Esophagus squamous epithelium (tissue), 5 donors: ENCODE measurements at regions not wholly inside any gene's neighbourhood (a gene's known extent, or its start where the extent isn't known, plus 50 kb on each side); places are given as distances from the start of the nearest gene placed in this dataset.
"Not testable (repeated sequence)": the region's sequence is repeated elsewhere in the genome, so short reads cannot be mapped to it uniquely, and the experiment has no call there.

ENCODE experiments used
- DNase-seq: peaks from one replicate; lab custom pipeline; 2025; lab: John Stamatoyannopoulos, UW
- H3K27ac ChIP-seq, 4 donors: fragments of 200-600 bp; sonication (generic); one replicate each; pipeline ENCODE4 v1.5.1; 2016 to 2019; ENCODE audit warnings: mild to moderate bottlenecking in 1 of 4
- H3K27me3 ChIP-seq, 4 donors: fragments of 200-600 bp; sonication (generic); 1 replicate in 3 of 4; 2 replicates in 1 of 4; pipeline versions ENCODE4 v1.5.1 to v1.6.0; 2017 to 2021; ENCODE audit warnings: antibody characterized with exemption in 1 of 4
- H3K36me3 ChIP-seq, 3 donors: fragments of 200-600 bp; sonication (generic); one replicate each; pipeline ENCODE4 v1.5.1; 2016 to 2019
- H3K4me1 ChIP-seq, 3 donors: fragments of 200-600 bp; sonication (generic); one replicate each; pipeline ENCODE4 v1.5.1; 2017 to 2019
- H3K4me3 ChIP-seq, 4 donors: fragments of 200-600 bp; sonication (generic); 1 replicate in 3 of 4; 2 replicates in 1 of 4; pipeline ENCODE4 v1.5.1; 2016 to 2019; ENCODE audit warnings: mild to moderate bottlenecking in 2 of 4, moderate library complexity in 1 of 4
- H3K9me3 ChIP-seq, 3 donors: fragments of 200-600 bp; sonication (generic); one replicate each; pipeline ENCODE4 v1.5.1; 2016 to 2019
- POLR2A ChIP-seq, 4 donors: fragments of 450-650 bp; IDR thresholded peaks; one replicate each; pipeline ENCODE4 v1.6.1; 2017; ENCODE audit warnings: antibody characterized with exemption in 4 of 4, mild to moderate bottlenecking in 4 of 4, moderate library complexity in 3 of 4
- WGBS, 2 donors: methylation state at CpG; one replicate each; pipeline ENCODE4 v1.1.5; 2018; 5-methylcytosine and 5-hydroxymethylcytosine counted together
- intact Hi-C: fragments of 100-400 bp; cut with DNase I; formaldehyde crosslinking; loops from one replicate; pipeline ENCODE4 v1.15.0; 2022
- TF ChIP-seq, protein P1 (sequence below), 6 experiments: fragments of 450-650 bp in 4 of 6; fragments of 200-600 bp in 2 of 6; sonication (generic) in 2 of 6; IDR thresholded peaks; one replicate each; pipeline ENCODE4 v1.5.1; 2016 to 2019; ENCODE audit warnings: antibody characterized with exemption in 6 of 6, mild to moderate bottlenecking in 4 of 6, moderate library complexity in 4 of 6
- donor health status: DM: yes; HTN: yes; CAD: no.

DNA sequence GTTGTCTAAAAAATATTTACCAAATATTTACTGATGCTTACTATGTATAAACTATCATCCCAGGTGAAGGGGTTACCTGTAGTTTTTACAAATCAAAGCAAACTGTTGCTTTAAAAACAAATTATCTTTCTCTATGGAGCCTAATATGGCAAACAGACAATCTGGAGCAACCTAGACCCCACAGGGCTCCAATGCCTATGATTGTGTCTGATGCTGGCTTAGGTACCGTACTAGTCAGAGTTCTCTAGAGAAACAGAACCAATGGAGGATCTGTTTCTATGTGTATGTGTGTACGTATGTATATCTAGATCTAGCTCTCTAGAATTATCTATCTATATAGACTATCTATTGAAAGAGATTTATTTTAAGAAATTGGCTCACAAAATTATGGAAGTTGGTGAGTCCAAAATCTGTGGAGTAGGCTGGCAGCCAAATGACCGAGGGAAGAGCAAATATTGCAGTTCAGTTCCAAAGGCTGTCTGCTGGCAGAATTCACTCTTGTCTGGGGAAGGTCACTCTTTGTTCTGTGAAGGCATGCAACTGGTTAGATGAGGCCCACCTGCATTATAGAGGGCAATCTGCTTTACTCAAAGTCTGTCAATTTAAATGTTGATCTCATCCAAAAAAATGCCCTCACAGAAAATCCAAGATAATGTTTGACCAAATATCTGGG is 127.1 kb upstream of the ENPEP start:
- Histone ChIP-seq H3K4me3 (no peak overlapping the region), H3K9me3 (no peaks in the 10 kb centered on the region), H3K36me3 (no peaks in the 10 kb centered on the region), H3K4me1 (no peaks in the 10 kb centered on the region), H3K27me3 (no peaks in the 10 kb centered on the region), H3K27ac (no peak overlapping the region)
- DNase-seq: no peak
- TF ChIP-seq POLR2A (IDR thresholded peaks at IDR 0.05): no peak
- TF ChIP-seq, protein P1, sequence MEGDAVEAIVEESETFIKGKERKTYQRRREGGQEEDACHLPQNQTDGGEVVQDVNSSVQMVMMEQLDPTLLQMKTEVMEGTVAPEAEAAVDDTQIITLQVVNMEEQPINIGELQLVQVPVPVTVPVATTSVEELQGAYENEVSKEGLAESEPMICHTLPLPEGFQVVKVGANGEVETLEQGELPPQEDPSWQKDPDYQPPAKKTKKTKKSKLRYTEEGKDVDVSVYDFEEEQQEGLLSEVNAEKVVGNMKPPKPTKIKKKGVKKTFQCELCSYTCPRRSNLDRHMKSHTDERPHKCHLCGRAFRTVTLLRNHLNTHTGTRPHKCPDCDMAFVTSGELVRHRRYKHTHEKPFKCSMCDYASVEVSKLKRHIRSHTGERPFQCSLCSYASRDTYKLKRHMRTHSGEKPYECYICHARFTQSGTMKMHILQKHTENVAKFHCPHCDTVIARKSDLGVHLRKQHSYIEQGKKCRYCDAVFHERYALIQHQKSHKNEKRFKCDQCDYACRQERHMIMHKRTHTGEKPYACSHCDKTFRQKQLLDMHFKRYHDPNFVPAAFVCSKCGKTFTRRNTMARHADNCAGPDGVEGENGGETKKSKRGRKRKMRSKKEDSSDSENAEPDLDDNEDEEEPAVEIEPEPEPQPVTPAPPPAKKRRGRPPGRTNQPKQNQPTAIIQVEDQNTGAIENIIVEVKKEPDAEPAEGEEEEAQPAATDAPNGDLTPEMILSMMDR (IDR thresholded peaks at IDR 0.05): no peak
- intact Hi-C loops: no loop called here
- whole genome bisulfite sequencing, 2 donors: 60 to 73% methylated on average over 3 of the region's 3 CpGs

DNA sequence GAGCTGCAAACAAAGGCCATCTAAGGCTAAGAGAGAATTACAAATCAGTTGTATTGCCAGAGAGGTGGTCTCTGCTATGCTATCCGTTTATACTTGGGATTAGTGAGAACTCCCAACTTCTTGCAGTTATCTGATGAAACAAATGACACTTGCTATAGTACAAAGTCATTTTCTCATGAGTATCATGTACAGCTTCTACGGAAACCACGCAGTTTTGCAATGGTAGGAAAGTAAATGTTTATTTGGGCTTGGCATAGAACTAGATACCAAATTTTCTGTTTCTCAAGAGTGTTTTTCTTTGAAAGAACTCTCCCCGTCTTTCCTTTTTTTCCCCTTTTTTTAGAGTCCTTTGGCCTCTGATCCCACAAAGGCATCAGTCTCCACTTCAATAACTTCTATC is 128.2 kb upstream of the ENPEP start:
- no peak overlapping the region for H3K27ac ChIP-seq
- no peaks in the 10 kb centered on the region for H3K27me3 ChIP-seq
- H3K36me3 ChIP-seq: no peaks in the 10 kb centered on the region
- no peak for DNase-seq
- H3K4me1 ChIP-seq: no peaks in the 10 kb centered on the region
- no peaks in the 10 kb centered on the region for H3K9me3 ChIP-seq
- H3K4me3 ChIP-seq: no peak overlapping the region
- intact Hi-C loops: no loop called here
- no peak for TF ChIP-seq POLR2A (IDR thresholded peaks at IDR 0.05)
- TF ChIP-seq, protein P1 (IDR thresholded peaks at IDR 0.05): no peak
- WGBS, 2 donors: 49 to 63% methylated on average over 3 to 4 of the region's 4 CpGs

DNA sequence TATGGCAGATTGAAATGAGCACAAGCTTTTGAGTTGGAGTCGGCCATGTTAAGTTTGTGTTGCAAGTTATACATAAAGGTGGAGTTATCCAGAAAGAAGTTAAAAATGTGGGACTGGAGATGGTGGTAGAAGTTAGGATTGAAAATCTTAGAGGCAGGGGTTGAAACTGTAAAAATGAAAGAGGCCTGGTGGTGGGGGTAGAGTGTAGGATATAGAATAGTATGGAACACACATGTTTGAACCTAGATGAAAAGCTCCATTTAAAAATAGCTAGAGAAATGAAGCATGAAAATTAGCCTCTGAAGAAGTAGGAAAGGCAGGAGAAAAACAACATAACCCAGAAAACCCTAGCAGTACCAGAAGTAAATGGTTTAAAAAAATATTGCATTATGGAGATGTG is 131.8 kb upstream of the ENPEP start:
- H3K9me3 ChIP-seq: no peaks in the 10 kb centered on the region
- 80 to 100% methylated on average over 1 of the region's 1 CpG for WGBS, 2 donors
- TF ChIP-seq POLR2A (IDR thresholded peaks at IDR 0.05): no peak
- TF ChIP-seq, protein P1 (IDR thresholded peaks at IDR 0.05): peak in 1 of 6 experiments; percentile 24
- no peak overlapping the region for H3K4me3 ChIP-seq
- DNase-seq: no peak
- H3K36me3 ChIP-seq: no peaks in the 10 kb centered on the region
- no peaks in the 10 kb centered on the region for H3K27me3 ChIP-seq
- intact Hi-C loops: no loop called here
- no peak overlapping the region for H3K27ac ChIP-seq
- H3K4me1 ChIP-seq: no peaks in the 10 kb centered on the region

DNA sequence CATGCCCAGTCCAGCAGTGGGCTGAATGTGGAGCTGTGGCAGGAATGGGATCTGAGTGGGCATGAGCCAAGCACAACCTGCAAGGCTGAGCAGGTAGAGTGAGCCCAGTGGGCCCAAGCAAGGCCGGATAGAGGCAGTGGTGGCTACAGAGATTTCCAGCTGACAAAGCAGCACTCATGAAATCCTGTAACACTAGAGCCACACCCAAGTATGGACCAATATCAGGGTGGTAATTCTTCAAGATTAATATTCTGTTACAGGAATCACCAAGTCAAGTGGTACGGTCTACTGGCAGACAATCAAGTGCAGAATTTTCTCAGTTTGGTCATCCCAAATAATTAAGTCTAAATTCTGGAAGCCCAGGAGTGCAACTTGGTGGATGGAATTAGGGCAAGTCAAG is 132.4 kb upstream of the ENPEP start:
- 69 to 71% methylated on average over 2 of the region's 2 CpGs for WGBS, 2 donors
- TF ChIP-seq, protein P1 (IDR thresholded peaks at IDR 0.05): no peak
- TF ChIP-seq POLR2A (IDR thresholded peaks at IDR 0.05): no peak
- Histone ChIP-seq H3K27me3 (no peaks in the 10 kb centered on the region), H3K9me3 (no peaks in the 10 kb centered on the region), H3K4me1 (no peaks in the 10 kb centered on the region), H3K4me3 (no peak overlapping the region), H3K36me3 (no peaks in the 10 kb centered on the region), H3K27ac (no peak overlapping the region)
- intact Hi-C loops: no loop called here
- no peak for DNase-seq

DNA sequence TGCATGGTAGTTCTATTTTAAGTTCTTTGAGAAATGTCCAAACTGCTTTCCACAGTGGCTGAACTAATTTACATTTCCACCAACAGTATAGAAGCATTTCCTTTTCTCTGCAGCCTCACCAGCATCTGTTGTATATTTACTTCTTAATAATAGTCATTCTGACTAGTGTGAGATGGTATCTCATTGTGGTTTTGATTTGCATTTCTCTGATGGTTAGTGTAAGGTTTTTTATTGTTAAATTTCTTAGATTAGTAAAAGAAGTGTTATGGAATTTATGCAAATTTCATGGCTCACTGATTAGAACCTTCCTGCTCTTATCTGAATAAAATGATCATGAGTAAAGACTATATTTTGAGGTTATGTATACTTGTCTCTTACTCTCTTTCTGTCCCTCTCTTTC is 134.8 kb upstream of the ENPEP start:
- H3K4me1 ChIP-seq, H3K4me3 ChIP-seq, H3K36me3 ChIP-seq, H3K27ac ChIP-seq, H3K9me3 ChIP-seq, intact Hi-C loops, H3K27me3 ChIP-seq, DNase-seq: not testable (repeated sequence)

DNA sequence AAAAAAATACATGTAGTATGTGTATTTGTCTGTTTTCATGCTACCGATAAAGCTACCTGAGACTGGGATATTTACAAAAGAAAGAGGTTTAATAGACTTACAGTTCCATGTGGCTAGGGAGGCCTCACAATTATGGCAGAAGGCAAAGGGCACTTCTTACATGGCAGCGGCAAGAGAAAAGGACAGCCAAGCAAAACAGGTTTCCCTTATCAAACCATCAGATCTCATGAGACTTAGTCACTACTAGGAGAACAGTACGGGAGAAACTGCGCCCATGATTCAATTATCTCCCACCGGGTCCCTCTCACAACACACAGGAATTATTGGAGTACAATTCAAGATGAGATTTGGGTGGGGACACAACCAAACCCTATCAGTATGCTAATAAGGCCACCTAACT is 137.0 kb upstream of the ELOVL6 start:
- TF ChIP-seq, protein P1 (IDR thresholded peaks at IDR 0.05): no peak
- no peak for TF ChIP-seq POLR2A (IDR thresholded peaks at IDR 0.05)
- Histone ChIP-seq H3K4me3 (no peak overlapping the region), H3K27me3 (no peaks in the 10 kb centered on the region), H3K36me3 (no peaks in the 10 kb centered on the region), H3K27ac (no peak overlapping the region), H3K4me1 (no peaks in the 10 kb centered on the region), H3K9me3 (no peaks in the 10 kb centered on the region)
- intact Hi-C loops: no loop called here
- no peak for DNase-seq
- 73 to 89% methylated on average over 5 of the region's 5 CpGs for WGBS, 2 donors
